ENCODE measurements at regions not wholly inside any gene's neighbourhood (a gene's known extent, or its start where the extent isn't known, plus 50 kb on each side); places are given as distances from the start of the nearest gene placed in this dataset.
A peak's percentile ranks its signal among the peaks of the same experiment; 100 is the strongest.

DNA sequence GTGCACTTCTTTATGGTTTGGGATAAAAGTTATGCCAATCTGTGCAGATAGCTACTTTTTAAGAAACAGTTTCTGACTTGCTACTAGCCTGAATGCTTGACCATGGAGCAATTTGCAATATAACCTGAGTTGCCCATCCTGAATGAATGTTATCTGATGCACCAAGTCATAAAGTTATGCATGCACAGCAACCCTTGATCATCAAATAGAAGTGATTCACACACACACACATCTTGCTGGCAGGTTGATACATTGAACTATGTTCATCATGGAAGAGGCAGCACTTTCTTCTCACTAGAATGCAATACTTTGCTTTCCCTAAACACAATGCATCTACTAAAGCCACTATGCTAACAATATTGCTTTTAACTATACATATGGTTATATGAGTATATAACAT lies 311.5 kb downstream of the RFC3 start:
- DNase-seq = no peak

GRCh38 chr13:34137200-34137599 lies 319.3 kb downstream of the RFC3 start:
- no peak for DNase-seq

GRCh38 chr13:34139660-34140227 lies 321.8 kb downstream of the RFC3 start:
- no peak for DNase-seq

- DNase-seq = no peak
These were observed 325.7 kb downstream of the RFC3 start for GRCh38 chr13:34143637-34144036.

DNA sequence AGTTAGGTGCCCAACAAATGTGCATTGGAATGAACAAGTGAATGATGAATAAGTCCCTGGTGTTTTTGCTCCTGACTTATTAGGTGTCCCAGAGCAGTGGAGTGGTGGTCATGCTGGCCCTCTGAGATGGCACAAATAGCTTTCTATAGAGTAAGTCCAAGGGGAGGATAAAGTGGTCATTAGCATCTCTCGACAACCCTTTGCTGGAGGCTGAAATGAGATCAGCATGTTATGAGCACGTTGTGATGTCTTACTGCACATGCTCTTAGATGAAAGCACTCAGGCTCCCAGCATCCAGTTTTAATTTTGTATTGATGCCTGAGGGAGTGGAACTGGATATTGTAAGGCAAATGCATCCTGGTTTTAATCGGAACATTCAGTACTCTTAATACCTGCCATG lies 326.2 kb downstream of the RFC3 start:
- no peak for DNase-seq

DNA sequence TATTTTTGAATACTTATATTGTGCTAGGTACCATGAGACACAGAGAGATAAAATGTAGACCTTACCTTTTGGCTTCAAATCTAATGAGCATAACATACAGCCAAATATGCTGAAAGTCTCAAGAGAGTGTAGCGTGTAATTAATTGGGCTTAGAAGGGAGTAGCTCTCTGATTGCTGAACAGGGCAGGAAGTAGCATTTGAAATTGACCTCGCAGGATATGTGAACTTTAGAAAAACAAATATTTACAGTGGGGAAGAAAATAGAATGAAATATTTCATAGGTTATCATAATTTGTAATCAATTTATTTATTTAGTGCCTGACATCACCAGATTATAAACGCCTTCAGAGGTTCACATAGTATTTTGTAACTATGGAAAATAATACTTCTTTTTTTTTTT lies 327.1 kb downstream of the RFC3 start:
- DNase-seq = no peak

DNA sequence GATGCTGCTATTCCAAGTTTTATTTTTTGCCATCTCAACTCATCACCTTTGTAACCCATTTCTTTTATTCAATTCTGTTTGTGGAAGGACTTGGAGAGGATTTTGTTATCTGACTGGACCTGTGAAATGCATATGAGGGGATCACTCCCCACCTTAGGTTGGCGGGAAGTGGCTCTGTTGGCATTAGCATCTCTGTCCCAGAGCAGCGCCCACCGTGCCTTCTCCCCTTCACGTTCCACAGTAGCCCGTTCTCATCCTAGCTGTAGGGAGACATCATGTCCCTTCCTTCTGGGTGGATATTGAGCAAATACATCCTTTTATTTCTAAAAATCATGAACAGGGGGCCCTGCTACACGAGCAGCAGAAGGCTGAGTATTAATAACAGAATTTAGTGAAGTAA lies 330.4 kb downstream of the RFC3 start:
- no peak for DNase-seq

DNA sequence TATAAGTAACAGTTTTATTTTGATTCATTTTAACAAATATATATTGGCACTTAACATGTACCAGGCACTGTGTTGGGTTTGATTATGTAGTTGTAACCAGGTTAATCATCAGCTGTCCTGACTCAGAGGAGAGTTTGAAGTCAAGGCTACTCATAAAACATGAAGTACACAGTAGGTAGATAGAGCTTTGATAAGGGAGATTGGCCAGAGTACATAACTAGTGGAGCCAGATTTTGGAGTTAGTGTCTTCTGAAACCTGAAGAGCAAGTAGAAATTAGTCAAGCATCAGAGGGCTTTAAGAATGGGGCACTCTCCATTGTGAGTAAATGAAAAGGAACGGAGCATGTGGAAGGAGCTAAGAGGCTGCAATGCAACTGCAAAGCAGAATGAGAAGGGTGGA lies 333.9 kb downstream of the RFC3 start:
- no peak for DNase-seq

- DNase-seq = no peak
These were observed 334.5 kb downstream of the RFC3 start for GRCh38 chr13:34152409-34152808.

- no peak for DNase-seq
These were observed 335.0 kb downstream of the RFC3 start for GRCh38 chr13:34152996-34153395.

GRCh38 chr13:34153428-34154180 lies 335.7 kb downstream of the RFC3 start:
- DNase-seq = no peak

DNA sequence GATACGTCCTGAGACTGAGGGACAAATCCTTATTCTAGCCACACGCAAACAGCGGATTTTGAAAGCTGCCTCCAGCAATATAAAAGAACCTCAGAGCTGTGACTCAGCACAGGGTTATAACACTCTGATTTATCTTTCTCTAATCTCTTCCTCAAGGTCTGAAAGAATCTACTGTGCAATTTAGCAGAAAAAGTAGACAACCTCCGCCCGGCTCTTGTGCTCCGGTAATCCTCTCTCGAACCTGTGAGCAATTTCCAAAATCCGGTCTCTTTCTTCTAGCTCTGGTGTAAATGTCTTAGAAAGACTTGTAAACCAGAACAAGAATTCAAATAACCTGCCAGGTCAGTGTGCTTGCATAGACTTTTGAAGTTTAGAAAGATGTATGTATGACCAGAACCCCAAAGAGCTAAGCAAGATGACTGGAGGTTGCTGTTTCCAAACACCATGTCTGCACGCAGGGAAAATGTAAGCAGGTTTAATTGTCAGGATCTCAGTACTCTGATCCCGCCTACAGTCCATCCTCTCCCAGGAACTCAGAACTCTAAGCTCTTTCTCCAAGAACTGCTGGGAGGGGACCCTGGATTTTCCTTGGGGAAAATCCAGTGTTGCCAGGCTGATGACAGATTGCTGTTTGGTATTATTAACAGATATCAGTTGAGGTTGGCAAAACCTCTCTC lies 338.1 kb downstream of the RFC3 start:
- peak; percentile 25 for DNase-seq

DNA sequence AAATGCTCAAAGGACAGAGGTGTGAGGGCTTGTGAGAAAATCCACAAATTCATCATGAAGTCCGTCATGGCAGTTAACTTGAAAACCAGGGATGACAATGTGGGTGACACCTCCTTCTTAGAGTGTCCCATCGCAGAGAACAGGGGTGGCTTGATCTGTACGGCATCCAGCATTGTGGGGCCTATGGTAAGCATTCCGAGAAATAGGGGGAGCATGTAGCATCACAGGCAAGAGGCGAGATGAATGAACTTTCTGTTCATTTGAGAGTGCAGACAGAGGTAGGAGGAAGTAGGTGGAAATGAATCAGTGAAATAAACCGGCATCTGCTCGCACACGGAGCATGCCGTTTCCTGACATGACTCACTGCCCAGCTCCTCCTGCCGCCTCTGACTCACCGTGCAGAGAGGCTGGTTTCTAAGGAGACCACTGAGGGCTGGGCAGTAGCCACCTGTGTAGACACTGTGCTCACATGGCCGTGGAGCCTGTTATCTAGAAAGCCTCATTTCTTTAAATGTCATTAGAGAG lies 339.0 kb downstream of the RFC3 start:
- peak; percentile 66 for DNase-seq

DNA sequence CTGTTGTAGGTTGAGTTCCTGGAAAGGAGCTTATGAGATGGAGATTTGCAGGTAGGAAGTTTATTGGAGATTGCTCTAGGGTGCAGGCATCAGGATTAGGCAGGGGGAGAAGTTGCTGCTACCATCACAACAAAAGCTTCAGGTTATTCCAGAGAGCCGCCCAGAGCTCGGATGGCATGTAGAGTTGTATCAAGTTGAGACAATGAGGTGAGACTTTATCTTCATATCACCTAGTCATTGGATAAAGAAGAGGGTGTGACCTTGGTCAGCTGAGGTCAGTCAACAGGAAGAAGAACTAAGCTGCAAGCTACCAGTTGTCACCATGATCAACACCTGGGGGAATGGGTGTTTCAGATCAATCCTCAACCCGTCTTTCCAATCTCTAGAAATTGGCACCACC lies 342.0 kb downstream of the RFC3 start:
- no peak for DNase-seq

DNA sequence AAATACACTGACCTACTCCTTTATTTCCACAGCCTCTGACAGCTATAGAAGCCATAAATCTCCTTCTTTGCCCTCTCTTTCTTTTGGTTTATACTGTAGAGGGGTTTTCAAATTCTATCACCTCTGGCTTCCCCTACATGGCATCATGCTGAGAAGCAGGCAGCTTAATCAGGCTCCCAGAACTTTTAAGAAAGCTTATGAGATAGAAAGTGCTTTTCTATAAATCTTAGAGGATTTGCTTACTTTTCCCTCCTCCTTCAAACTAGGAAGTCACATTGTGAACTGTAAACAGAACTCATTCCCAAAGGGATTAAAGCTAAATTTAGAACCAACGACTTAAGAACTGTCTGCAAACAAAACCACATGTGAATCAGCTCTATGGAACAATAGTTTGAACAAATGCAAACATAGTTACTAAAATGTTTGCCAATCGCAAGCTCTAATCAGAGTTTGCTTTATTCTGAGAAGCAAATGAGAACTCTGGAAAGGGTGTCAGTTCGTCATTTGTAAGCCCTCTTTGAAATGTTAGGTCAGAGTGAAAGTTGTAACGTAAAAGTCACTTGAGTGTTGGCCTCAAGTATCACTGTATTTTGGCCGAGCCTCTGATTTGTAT lies 344.1 kb downstream of the RFC3 start:
- DNase-seq = peak; percentile 41

- peak; percentile 41 for DNase-seq
These were observed 344.6 kb downstream of the RFC3 start for GRCh38 chr13:34162544-34162933.

- no peak for DNase-seq
These were observed 346.6 kb downstream of the RFC3 start for GRCh38 chr13:34164582-34164981.

GRCh38 chr13:34165158-34165557 lies 347.2 kb downstream of the RFC3 start:
- DNase-seq = no peak

GRCh38 chr13:34166406-34166805 lies 348.5 kb downstream of the RFC3 start:
- no peak for DNase-seq

DNA sequence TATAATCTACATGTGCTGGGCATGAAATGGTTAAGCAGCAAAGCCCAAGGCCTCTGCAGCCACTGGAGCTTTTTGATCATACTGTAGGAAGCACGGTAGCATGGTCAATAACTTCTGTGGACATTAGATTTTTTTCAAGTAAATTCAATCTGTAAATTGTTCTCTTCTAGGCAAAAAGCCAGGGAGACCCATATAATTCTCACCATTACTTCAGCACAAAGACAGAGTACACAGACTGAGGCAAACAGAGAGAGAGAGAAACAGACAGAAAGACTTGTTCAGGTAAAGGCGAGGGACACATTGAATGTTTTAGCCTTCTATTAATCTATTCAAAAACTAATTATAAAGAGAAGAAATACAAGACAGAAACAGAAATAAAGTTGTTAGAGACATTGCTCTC lies 349.4 kb downstream of the RFC3 start:
- peak; percentile 85 for DNase-seq

- no peak for DNase-seq
These were observed 354.1 kb downstream of the RFC3 start for GRCh38 chr13:34172048-34172447.

DNA sequence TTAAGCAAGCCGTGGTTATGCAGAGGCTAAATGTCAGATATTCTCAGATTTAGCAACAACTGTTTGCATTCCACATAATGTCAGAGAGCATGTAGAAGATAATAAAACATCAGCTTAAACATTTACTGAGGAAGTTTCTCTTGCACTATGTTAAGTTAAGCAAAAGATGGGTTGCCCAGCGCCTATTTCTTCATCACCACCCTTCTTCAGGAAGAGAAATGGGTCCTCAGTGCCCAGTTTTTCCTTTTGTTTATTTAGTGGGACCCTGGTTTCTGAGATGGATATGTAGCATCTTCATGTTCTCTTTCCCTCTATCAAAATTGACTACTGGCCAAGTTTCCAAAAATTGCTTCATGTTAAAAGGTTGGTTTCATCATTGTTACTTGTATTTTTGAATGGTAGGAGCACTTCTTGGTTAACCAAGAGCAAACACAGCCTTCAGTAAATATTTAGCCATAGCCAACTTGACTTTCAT lies 356.8 kb downstream of the RFC3 start:
- no peak for DNase-seq

GRCh38 chr13:34175551-34175950 lies 357.6 kb downstream of the RFC3 start:
- DNase-seq = no peak

DNA sequence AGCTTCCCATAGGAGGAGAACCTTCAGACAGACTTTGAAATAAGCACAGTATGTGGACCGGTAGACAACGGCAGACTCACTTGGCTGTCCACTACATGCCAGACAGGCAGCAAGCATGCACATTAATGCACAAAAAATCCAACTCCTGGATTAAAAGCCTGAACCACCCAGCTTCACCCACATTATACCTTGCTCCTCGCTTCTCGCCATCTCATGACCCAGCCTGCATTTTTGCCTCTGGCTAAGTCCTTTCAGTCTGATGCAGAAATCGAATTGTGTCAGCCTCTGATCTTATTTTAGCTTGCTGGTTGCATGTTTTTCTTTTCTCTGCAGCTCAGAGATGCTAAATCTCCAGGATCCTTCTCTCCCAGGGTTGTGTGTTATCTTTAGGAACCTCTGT lies 358.7 kb downstream of the RFC3 start:
- DNase-seq = no peak

Measured in NCI-H1092 treated with DMSO at 0.1 percent for 48 hours (cell line).